Parathyroid adenoma (tissue), 2 donors: ENCODE measurements at regions not wholly inside any gene's neighbourhood (a gene's known extent, or its start where the extent isn't known, plus 50 kb on each side); places are given as distances from the start of the nearest gene placed in this dataset.

Experiments
- H2AFZ ChIP-seq: fragments of 300-600 bp; sonication (generic); one replicate; pipeline ENCODE4 v1.7.0; 2017; ENCODE audit warnings: antibody characterized with exemption, mild to moderate bottlenecking
- H3K27ac ChIP-seq: fragments of 300-600 bp; sonication (generic); one replicate; pipeline ENCODE4 v1.7.0; 2017
- H3K27me3 ChIP-seq: fragments of 300-600 bp; sonication (generic); one replicate; pipeline ENCODE4 v1.7.0; 2017; ENCODE audit warnings: low read length; ENCODE audit not compliant: control insufficient read depth, insufficient read depth
- H3K36me3 ChIP-seq: fragments of 300-600 bp; sonication (generic); one replicate; pipeline ENCODE4 v1.7.0; 2017; ENCODE audit warnings: low read length; ENCODE audit not compliant: control insufficient read depth, insufficient read depth
- H3K4me1 ChIP-seq: fragments of 300-600 bp; sonication (generic); one replicate; pipeline ENCODE4 v1.7.0; 2017; ENCODE audit warnings: control low read depth
- H3K4me2 ChIP-seq: fragments of 300-600 bp; sonication (generic); one replicate; pipeline ENCODE4 v1.7.0; 2017; ENCODE audit warnings: low read length
- H3K4me3 ChIP-seq: fragments of 300-600 bp; sonication (generic); one replicate; pipeline ENCODE4 v1.7.0; 2017; ENCODE audit warnings: low read depth, low read length
- H3K79me2 ChIP-seq: fragments of 300-600 bp; sonication (generic); one replicate; pipeline ENCODE4 v1.7.0; 2017; ENCODE audit warnings: control low read depth
- H3K9ac ChIP-seq: fragments of 300-600 bp; sonication (generic); one replicate; pipeline ENCODE4 v1.7.0; 2017; ENCODE audit warnings: mild to moderate bottlenecking
- H3K9me3 ChIP-seq: fragments of 300-600 bp; sonication (generic); one replicate; pipeline ENCODE4 v1.7.0; 2017; ENCODE audit warnings: low read length; ENCODE audit not compliant: control insufficient read depth
- TF ChIP-seq, protein P1 (sequence below): fragments of 300-600 bp; sonication (generic); IDR thresholded peaks from one replicate; pipeline ENCODE4 v1.7.0; 2017; ENCODE audit warnings: antibody characterized with exemption, mild to moderate bottlenecking
- donor health status: primary hyperparathyroidism.

- Histone ChIP-seq H3K9ac (no peak overlapping the region), H3K27me3 (no peaks in the 10 kb centered on the region), H3K4me3 (no peak overlapping the region), H3K9me3 (no peaks in the 10 kb centered on the region), H3K4me1 (peaks cover 3% of the 10 kb centered on the region), H2AFZ (no peak overlapping the region), H3K36me3 (no peaks in the 10 kb centered on the region), H3K4me2 (no peak overlapping the region), H3K27ac (no peak overlapping the region), H3K79me2 (no peaks in the 10 kb centered on the region)
- TF ChIP-seq, protein P1, sequence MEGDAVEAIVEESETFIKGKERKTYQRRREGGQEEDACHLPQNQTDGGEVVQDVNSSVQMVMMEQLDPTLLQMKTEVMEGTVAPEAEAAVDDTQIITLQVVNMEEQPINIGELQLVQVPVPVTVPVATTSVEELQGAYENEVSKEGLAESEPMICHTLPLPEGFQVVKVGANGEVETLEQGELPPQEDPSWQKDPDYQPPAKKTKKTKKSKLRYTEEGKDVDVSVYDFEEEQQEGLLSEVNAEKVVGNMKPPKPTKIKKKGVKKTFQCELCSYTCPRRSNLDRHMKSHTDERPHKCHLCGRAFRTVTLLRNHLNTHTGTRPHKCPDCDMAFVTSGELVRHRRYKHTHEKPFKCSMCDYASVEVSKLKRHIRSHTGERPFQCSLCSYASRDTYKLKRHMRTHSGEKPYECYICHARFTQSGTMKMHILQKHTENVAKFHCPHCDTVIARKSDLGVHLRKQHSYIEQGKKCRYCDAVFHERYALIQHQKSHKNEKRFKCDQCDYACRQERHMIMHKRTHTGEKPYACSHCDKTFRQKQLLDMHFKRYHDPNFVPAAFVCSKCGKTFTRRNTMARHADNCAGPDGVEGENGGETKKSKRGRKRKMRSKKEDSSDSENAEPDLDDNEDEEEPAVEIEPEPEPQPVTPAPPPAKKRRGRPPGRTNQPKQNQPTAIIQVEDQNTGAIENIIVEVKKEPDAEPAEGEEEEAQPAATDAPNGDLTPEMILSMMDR = no peak
These were observed 180.9 kb upstream of the LCORL start for GRCh38 chr4:18202486-18202885.

GRCh38 chr4:18201885-18202284, 180.3 kb upstream of the LCORL start:
- peaks cover 3% of the 10 kb centered on the region for H3K4me1 ChIP-seq
- no peak overlapping the region for H3K4me3 ChIP-seq
- H2AFZ ChIP-seq = no peak overlapping the region
- H3K27me3 ChIP-seq = no peaks in the 10 kb centered on the region
- TF ChIP-seq, protein P1 = no peak
- H3K9me3 ChIP-seq = no peaks in the 10 kb centered on the region
- no peak overlapping the region for H3K4me2 ChIP-seq
- H3K79me2 ChIP-seq = no peaks in the 10 kb centered on the region
- no peaks in the 10 kb centered on the region for H3K36me3 ChIP-seq
- no peak overlapping the region for H3K9ac ChIP-seq
- H3K27ac ChIP-seq = no peak overlapping the region

- TF ChIP-seq, protein P1 = no peak
- H3K4me2 ChIP-seq = no peak overlapping the region
- H3K4me3 ChIP-seq = no peak overlapping the region
- H3K79me2 ChIP-seq = no peaks in the 10 kb centered on the region
- no peaks in the 10 kb centered on the region for H3K9me3 ChIP-seq
- no peak overlapping the region for H3K9ac ChIP-seq
- no peak overlapping the region for H2AFZ ChIP-seq
- H3K36me3 ChIP-seq = no peaks in the 10 kb centered on the region
- H3K27me3 ChIP-seq = no peaks in the 10 kb centered on the region
- no peak overlapping the region for H3K27ac ChIP-seq
- H3K4me1 ChIP-seq = peaks cover 3% of the 10 kb centered on the region
These were observed 177.1 kb upstream of the LCORL start for GRCh38 chr4:18198653-18199052.

DNA sequence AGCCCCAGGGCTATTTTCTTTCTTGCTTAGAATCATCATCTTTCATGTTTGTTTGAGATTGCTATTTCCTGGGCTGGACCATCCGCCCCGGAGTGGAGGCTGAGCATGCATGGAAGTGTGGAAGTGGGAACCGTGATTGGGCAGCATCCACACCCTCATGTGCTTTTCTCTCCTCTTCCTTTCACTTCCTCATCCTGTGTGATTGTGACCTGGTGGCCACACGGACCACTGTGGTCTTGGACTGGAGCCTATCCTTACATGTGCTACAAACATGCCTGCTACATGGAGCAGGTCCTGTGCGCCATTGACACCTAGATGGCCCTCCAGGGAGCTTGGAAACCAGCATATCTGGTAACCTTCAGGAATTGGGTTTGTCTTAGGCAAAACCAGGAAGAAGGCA, 175.9 kb upstream of the LCORL start:
- TF ChIP-seq, protein P1 = no peak
- H3K27me3 ChIP-seq = no peaks in the 10 kb centered on the region
- no peaks in the 10 kb centered on the region for H3K36me3 ChIP-seq
- no peak overlapping the region for H3K9ac ChIP-seq
- H3K27ac ChIP-seq = no peak overlapping the region
- H2AFZ ChIP-seq = no peak overlapping the region
- H3K79me2 ChIP-seq = no peaks in the 10 kb centered on the region
- H3K4me1 ChIP-seq = peaks cover 3% of the 10 kb centered on the region
- H3K4me2 ChIP-seq = no peak overlapping the region
- H3K9me3 ChIP-seq = no peaks in the 10 kb centered on the region
- H3K4me3 ChIP-seq = no peak overlapping the region

- H3K9ac ChIP-seq = no peak overlapping the region
- no peak overlapping the region for H3K27ac ChIP-seq
These were observed 172.7 kb upstream of the LCORL start for GRCh38 chr4:18194278-18194677.

More at GRCh38 chr4:18194278-18194677, 172.7 kb upstream of the LCORL start:
- TF ChIP-seq, protein P1 = no peak
- Histone ChIP-seq H3K4me1 (no peaks in the 10 kb centered on the region), H3K4me2 (no peak overlapping the region), H3K27me3 (no peaks in the 10 kb centered on the region), H3K79me2 (no peaks in the 10 kb centered on the region), H3K4me3 (no peak overlapping the region), H3K9me3 (no peaks in the 10 kb centered on the region), H3K36me3 (no peaks in the 10 kb centered on the region), H2AFZ (no peak overlapping the region)
